DOHH2 (cell line): ENCODE measurements at regions not wholly inside any gene's neighbourhood (a gene's known extent, or its start where the extent isn't known, plus 50 kb on each side); places are given as distances from the start of the nearest gene placed in this dataset.

Experiments
- EZH2phosphoT487 ChIP-seq: fragments of 200-600 bp; sonication (generic); IDR thresholded peaks from 2 replicates; pipeline ENCODE4 v1.6.1; 2017; ENCODE audit warnings: borderline replicate concordance, mild to moderate bottlenecking, antibody characterized with exemption, low read length, moderate library complexity, mixed read lengths
- TF ChIP-seq, protein P1 (sequence below): fragments of 200-600 bp; sonication (generic); IDR thresholded peaks from one replicate; pipeline ENCODE4 v1.5.1; 2014; ENCODE audit warnings: antibody characterized with exemption, mild to moderate bottlenecking, low read depth, low read length; ENCODE audit not compliant: poor library complexity, severe bottlenecking

DNA sequence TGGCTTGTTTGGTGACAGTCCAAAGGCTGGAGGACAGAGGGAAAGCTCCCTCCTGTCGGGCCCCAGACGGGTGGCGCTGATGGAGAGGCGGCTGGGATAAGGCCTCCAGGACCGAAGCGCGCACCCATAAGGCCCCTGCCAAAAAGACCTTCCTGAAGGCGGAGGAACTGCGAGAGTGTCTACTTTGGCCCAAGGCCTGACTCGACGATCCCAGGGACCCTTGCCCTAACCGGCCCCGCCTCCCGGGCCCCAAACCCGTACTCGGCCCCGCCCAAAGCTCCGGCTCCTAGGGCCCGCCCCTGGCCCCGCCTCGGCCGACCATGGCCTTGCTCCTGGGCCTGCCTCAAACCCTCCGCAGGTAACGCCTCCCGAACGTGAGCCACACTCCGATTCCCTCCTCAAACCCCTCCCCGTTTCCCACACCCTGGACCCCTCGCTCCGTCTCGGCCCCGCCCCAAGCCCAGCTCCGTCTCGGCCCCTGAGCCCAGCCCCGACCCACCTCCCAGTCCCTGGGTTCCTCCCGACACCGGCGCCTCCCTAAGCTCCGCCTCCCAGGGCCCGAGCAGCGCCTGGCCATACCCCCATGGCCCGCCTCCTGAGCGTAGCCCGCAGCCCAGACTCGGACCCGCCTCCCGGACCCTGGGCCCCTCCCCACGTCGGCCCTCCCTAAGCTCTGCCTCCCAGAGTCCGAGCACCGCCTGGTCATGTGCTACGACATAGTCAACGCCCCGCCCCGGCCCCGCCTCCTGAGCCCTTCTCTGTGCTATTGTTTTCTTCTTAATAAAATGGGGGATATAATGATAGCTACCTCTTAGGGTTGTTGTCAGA, 90.0 kb upstream of the DRD5 start:
- TF ChIP-seq, protein P1, sequence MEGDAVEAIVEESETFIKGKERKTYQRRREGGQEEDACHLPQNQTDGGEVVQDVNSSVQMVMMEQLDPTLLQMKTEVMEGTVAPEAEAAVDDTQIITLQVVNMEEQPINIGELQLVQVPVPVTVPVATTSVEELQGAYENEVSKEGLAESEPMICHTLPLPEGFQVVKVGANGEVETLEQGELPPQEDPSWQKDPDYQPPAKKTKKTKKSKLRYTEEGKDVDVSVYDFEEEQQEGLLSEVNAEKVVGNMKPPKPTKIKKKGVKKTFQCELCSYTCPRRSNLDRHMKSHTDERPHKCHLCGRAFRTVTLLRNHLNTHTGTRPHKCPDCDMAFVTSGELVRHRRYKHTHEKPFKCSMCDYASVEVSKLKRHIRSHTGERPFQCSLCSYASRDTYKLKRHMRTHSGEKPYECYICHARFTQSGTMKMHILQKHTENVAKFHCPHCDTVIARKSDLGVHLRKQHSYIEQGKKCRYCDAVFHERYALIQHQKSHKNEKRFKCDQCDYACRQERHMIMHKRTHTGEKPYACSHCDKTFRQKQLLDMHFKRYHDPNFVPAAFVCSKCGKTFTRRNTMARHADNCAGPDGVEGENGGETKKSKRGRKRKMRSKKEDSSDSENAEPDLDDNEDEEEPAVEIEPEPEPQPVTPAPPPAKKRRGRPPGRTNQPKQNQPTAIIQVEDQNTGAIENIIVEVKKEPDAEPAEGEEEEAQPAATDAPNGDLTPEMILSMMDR = no peak
- no peak for TF ChIP-seq EZH2phosphoT487
